HG02943 (cell line): ENCODE measurements at regions not wholly inside any gene's neighbourhood (a gene's known extent, or its start where the extent isn't known, plus 50 kb on each side); places are given as distances from the start of the nearest gene placed in this dataset.
"Not testable (repeated sequence)": the region's sequence is repeated elsewhere in the genome, so short reads cannot be mapped to it uniquely, and the experiment has no call there.

Source experiments
- ATAC-seq: cut with Tn5 transposase; IDR thresholded peaks from one replicate; pipeline ENCODE4 v1.9.1; 2021; ENCODE audit warnings: mild to moderate bottlenecking, low read depth, moderate library complexity; ENCODE audit not compliant: unreplicated experiment

DNA sequence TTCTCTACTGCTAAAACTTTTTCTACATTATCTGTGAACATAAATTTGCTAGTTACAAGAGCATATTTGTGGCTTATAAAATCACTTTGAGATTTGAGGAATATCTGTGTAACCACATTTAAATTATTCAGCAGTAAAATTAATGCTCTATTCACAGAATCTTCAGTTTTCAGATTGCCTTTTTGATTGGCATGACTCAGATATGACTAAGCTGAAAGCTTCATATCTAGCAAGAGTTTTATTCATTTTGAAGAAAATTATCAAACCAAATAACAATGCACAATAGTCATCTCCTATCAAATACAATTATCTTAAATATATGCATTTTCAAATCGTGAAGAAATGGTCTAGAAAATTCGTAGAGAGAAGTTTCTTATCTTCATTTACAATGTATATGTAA lies 1498.2 kb upstream of the B3GALT2 start:
- ATAC-seq, result no peak

DNA sequence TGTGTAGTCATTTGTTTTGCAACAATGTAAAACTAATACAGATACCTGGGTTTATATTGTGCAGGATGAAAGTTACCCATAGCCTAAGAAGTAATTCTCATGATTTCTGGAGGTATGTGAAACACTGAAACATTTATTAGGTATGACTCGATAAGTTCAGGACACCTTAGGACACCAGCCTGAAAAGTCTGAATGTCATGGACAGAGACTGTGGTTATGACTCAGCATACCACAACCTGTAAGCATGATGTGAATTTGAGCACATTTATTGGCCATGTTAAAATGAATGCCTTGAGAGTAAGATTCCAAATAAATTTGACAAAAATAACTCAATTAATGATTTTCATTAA lies 1471.7 kb upstream of the B3GALT2 start:
- ATAC-seq, result no peak

DNA sequence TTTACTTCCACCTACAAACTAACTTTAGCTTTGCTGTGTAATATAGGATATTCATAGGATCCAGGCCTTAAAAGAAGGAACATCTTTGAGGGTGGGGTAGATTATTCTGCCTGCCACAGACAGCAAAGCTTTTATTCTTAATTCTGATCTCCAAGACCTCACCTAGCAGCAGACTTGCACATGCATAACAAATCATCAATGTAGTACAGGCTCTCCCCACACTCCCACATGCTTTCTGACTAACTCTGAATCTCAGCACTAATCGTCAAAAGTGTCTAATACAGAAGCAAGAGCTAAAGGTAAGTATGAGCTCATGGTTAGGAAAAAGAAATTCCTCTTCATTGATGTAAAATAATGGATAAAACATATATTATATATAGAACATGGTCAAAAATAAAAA lies 1468.5 kb upstream of the B3GALT2 start:
- no peak for ATAC-seq

DNA sequence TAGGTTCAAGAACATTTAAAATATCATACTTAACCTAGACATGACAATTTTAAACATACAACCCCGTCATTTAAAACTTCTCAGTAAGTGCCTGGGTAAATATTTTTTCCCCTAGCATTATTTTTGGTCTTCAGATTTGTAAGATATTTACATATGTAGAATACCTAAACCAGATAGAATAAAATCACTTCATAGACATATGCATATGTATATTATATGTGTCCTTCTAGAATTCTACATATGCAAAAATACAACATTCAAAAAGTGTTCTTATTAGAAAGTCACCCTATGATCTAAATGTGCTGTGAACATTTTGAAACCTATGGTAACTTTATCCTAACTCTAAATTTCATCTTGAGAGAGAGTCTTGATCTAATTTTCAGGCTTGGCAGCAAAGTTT lies 1467.0 kb upstream of the B3GALT2 start:
- no peak for ATAC-seq

DNA sequence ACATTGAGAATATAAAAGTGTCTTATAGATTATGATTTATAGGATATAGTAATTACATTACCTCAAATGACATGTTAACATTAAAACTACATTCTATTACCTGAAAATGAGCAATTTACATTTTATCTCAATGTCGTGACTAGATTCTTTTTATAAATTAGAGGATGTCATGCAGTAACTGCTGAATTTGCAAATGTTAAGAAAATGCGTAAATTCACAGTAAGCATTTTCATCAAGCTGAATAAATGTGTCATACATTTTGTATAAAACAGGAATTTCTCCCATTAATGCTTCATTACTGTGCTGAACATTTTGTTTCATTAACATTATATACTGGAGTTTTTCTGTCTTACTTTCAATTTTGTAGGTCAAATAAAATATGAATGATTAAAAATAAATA lies 1460.7 kb upstream of the B3GALT2 start:
- no peak for ATAC-seq

DNA sequence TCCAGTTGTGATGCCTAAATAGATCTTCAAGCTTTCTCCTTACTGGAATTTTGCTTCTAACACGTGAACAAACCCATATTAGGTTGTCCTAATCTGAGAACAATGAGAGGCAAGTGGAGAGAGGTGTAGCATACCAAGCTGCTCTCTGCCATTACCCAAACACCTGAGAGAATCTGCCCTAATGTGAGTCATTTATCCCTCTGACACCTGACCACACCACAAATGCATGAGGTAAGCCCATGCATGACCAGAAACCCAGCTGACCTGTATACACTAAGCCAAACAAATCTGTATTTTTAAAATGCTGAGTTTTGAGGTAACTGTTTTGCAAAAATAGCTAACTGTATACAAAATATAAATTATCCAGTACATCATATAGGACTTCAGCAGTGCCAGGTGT lies 1458.1 kb upstream of the B3GALT2 start:
- ATAC-seq, result no peak

DNA sequence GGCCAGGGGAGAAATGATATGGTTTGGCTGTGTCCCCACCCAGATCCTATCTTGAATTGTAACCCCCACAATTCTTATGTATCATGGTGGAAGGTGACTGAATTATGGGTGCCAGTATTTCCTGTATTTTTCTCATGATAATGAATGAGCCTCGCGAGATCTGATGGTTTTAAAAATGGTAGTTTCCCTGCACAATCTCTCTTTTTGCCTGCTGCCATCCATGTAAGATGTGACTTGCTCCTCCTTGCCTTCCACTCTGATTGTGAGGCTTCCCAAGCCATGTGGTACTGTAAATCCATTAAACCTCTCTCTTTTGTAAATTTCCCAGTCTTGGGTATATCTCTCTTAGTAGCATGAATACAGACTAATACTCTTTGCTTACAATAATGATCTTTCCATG lies 1453.9 kb upstream of the B3GALT2 start:
- no peak for ATAC-seq

DNA sequence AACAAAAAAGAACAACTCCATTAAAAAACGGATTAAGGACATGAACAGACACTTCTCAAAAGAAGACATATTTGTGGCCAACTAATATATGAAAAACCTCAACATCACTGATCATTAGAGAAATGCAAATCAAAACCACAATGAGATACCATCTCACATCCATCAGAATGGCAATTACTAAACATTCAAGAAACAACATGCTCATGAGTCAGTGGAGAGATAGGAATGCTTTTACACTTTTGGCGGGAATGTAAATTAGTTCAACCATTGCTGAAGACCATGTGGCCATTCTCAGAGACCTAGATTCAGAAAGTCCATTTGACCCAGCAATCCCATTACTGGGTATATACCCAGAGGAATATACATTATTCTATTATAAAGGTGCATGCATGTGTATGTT lies 1442.6 kb upstream of the B3GALT2 start:
- no peak for ATAC-seq

DNA sequence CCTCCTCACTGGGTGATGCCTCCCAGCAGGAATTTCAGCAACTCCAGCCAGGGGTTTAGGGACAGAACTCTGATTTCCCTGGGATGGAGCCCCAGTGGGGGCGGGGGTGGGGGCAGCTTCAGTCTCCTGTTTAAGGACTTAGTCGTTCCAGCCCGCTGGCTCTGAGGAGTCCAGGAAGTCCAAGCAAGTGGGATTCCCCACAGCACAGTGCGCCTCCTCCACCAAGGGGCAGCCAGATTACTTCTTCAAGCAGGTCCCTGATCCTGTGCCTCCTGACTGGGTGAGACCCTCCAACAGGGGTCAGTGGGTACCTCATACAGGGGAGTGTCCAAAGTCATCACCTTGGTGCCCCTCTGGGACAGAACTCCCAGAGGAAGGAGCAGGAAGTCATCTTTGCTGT lies 1438.4 kb upstream of the B3GALT2 start:
- ATAC-seq, result no peak

DNA sequence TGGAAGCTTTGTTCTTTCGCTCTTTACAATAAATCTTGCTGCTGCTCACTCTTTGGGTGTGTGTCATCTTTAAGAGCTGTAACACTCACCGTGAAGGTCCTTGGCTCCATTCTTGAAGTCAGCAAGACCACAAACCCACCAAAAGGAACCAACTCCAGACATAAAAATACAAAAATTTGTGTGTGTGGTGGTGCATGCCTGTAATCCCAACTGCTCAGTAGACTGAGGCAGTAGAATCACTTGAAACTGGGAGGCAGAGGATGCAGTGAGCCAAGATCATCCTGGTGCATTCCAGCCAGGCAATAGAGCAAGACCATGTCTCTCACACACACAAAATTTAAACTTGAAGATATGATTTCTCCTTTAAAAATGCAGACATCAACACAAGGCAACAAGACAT lies 1431.7 kb upstream of the B3GALT2 start:
- no peak for ATAC-seq

DNA sequence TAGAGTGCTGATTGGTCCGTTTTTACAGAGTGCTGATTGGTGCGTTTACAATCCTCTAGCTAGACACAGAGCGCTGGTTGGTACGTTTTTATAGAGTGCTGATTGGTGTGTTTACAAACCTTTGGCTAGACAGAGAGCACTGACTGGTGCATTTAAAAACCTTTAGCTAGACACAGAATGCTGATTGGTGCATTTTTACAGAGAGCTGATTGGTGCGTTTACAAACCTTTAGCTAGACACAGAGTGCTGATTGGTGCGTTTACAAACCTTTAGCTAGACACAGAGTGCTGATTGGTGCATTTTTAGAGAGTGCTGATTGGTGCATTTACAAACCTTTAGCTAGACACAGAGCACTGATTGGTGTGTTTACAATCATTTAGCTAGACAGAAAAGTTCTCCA lies 1430.9 kb upstream of the B3GALT2 start:
- ATAC-seq, result not testable (repeated sequence)

DNA sequence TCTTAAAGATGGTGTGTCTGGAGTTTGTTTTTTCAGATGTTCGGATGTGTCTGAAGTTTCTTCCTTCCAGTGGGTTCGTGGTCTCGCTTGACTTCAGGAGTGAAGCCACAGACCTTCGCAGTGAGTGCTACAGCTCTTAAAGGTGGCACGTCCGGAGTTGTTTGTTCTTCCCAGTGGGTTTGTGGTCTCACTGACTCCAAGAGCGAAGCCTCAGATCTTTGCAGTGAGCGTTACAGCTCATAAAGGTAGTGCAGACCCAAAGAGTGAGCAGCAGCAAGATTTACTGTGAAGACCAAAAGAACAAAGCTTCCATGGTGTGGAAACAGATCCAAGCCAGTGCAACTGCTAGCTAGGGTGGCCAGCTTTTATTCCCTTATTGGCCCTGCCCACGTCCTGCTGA lies 1430.4 kb upstream of the B3GALT2 start:
- ATAC-seq, result no peak

DNA sequence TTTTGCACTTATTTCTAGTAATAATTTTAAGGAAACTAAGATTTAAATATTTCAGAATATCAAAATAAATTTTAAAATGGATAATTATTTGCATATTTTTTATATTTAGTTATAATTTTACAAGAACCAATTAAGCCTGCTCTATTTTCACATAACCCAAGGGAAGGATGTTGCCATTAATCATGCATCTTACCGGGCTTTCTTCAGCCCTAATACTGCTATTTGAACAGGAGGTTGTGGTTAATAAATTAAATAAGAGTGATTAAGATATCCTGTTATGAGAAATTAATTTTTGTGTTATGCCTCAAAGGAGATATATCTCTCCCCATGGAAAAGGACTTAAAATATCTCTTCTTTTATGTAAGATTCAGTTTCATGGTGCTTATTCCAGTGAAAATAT lies 1415.8 kb upstream of the B3GALT2 start:
- ATAC-seq, result no peak

DNA sequence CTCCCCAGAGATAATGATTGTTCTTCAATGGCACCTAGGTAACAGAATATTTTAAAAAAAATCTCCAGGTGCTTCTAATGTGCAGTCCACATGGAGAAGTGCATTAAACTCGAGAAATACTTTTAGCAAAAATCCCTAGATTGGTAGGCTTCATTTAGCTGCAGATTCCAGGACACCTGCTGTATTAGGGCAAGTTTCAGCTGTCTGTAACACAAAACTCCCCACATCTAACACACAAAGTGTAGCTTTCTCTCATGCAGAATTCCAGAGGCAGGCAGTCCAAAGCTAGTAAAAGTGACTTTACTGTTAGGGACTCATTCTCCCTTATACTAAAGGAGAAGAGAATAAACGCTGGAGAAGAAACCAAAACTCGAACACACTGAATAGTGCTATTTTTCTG lies 1414.3 kb upstream of the B3GALT2 start:
- no peak for ATAC-seq

DNA sequence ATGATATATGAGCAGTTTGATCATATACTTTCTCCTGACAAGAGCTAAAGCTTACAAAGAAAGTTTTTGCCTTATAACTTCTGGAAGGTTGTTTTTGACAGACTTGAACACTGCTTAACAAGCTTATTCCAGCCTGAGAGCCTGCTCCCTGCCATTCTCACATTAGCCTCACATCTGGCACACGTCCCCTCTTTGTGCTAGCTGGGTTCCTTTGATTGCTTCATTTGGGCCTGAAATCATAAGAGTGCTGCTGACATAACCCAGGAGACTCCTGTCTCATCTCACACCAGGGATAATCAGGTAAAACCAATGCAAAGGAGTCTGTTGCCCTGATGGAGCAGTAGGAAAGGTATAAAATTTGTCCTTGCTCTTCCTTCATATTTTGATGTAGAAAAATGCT lies 1411.7 kb upstream of the B3GALT2 start:
- no peak for ATAC-seq

DNA sequence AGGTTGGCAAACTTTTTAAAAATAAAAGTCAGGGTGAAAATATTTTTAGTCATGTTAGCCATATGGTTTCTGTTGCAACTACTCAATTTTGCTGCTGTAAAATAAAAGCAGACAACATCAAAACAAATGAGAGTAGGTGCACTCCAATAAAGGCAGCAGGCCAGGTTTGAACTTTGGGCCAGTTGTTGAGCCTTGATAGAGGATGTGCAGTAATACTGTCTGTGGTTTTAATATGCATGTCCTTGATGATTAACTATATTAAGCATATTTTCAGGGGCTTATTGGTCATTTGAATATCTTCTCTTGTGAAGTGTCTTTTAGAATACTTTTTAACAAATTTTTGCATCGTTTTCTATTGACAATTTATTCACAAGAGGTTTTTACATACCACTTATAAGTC lies 1399.9 kb upstream of the B3GALT2 start:
- no peak for ATAC-seq

DNA sequence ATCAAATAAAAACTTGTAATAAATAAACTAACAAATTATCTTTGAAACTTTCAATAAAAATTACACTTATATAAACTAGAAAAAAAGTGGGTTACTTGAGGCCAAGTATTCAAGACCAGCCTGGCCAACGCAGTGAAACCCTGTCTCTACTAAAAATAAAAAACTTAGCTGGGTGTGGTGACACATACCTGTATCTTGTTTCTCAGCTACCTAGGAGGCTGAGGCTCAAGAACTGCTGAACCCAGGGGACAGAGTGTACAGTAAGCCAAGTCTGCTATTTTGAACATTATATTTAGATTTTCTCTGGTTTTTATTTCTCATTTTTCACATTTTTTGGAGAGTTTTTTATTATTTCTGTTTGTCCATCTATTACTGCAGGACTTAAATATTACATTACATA lies 1397.6 kb upstream of the B3GALT2 start:
- ATAC-seq, result no peak

DNA sequence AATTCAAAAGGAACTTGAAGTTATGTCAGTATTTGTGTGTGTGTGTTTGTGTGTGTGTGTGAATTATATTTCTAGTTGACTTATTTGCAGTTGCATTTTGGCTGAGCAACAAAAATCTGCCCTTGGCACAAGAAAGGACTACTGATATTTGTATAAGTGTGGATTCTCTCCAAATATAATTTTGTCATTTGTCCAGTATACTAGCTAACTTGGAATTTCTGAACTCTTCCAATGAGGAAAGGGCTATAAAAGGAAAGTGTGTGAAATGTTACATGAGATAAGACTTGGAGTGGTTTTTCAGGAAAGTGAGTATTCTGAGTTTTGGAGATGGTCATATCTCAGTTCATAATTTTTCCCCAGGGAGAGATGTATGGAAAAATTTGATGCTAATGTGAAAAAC lies 1384.1 kb upstream of the B3GALT2 start:
- no peak for ATAC-seq

DNA sequence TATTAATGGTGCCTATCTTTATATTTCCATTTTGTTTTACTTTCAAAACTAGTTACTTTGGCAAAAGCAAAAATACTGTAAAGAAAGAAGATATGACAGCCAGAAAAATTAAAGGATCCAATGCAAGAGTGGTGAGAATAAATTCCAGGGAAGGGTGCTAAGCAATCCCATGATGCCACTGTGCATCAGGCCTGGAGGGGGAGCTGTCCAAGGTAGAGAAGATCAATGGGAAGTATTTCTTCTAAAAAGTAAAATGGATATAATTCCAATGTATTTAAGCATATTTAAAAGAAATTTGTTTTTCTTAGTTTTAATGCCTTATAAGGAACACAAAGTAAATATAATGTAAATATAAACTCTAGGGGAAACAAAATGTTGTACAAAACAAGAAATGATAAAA lies 1382.2 kb upstream of the B3GALT2 start:
- ATAC-seq, result no peak

DNA sequence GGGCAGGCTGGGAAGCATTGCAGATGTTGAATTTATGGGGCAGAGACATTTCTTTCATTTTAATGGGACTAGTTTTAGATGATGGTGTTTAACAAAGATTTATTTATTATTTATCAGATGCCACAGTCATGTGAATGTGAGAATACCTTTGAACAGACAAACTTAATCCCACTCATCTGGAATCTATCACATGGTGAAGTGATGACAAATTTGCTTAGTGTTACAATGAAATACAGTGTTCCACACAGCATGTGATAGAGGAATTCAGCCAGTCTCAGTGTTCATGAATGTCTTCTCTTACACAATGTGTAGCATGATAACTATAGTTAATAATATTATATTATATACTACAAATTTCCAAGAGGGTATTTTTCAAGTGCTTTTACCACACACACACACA lies 1361.7 kb upstream of the B3GALT2 start:
- no peak for ATAC-seq

DNA sequence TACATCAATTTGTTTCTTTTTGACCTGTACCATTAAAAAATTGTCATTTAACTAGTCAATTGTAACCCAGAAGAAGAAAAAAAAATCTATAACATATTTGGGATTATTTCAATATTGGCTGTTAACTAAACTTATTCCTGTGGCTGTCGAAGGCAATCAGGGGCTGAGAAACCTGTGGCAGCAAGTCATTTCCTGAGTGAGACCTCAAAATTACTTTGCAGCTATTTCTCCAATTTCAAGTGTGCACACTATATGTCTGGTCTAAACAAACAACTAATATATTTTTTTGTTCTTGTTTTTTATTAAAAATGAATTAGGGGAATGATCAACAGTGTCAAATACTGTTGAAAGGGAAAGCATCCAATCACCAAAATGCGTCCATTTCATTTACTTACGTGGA lies 1357.6 kb upstream of the B3GALT2 start:
- no peak for ATAC-seq

DNA sequence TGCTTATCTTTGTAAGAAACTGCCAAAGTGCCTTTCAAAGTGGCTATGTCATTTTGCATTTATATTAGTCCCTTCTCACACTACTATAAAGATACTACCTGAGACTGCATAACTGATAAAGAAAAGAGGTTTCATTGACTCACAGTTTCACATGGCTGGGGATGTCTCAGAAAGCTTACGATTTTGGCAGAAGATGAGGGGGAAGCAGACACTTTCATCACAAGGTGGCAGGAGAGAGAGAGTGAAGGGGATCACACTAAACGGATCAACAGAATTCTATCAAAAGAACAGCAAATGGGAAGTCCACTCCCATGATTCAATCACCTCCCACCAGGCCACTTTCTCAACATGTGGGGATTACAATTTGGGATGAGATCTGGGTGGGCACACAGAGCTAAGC lies 1352.0 kb upstream of the B3GALT2 start:
- no peak for ATAC-seq

DNA sequence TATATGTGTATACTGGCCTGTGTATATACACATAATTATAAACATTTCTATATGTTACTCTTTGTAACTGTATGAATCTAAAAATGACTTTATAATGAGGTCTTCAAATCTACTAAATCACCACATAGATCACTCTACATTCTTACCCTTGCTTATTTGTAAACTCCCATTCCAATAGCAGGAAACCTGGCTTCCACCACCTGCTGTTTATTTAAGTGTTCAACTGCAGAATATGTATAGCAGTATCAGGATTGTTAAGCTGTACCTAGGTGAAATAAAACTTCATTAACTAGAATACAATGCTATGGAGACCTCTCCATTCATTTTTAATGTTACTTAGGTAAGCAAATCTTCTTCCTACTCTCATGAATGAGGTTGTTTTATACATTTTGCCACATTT lies 1351.1 kb upstream of the B3GALT2 start:
- no peak for ATAC-seq

DNA sequence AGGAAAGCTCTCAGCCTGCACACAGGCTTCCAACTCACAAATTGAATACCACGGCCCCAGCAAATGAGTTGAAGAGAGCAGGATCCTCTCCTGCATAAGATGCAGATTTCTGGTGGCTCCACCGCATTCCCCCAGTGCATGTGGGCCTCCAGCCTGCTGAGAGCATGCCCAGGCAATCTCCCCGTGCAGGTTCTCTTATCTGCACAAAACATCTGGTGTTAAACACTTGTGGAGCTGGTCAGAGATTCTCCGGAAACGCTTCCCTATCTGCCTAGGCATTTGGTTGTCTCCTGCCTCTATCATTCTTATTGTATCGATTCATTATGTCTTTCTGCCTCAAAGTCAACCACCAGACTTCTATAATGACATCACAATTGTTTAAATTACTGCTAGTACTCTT lies 1349.0 kb upstream of the B3GALT2 start:
- no peak for ATAC-seq
